KMS-11 (cell line): ENCODE measurements at regions not wholly inside any gene's neighbourhood (a gene's known extent, or its start where the extent isn't known, plus 50 kb on each side); places are given as distances from the start of the nearest gene placed in this dataset.

ENCODE experiments used
- H2AFZ ChIP-seq: fragments of 200-600 bp; sonication (generic); 2 replicates; pipeline ENCODE4 v1.6.1; 2016; ENCODE audit warnings: antibody characterized with exemption, mixed run types, low read depth
- H3K27ac ChIP-seq: fragments of 200-600 bp; sonication (generic); 2 replicates; pipeline ENCODE4 v1.6.1; 2016; ENCODE audit warnings: mild to moderate bottlenecking, mixed run types
- H3K27me3 ChIP-seq: fragments of 200-600 bp; sonication (generic); 2 replicates; pipeline ENCODE4 v1.6.1; 2017; ENCODE audit warnings: mild to moderate bottlenecking, low read depth, mixed run types, moderate library complexity; ENCODE audit not compliant: insufficient read depth
- H3K36me3 ChIP-seq: fragments of 200-600 bp; sonication (generic); 2 replicates; pipeline ENCODE4 v1.6.1; 2017; ENCODE audit warnings: mild to moderate bottlenecking, mixed run types; ENCODE audit not compliant: insufficient read depth
- H3K4me1 ChIP-seq: fragments of 200-600 bp; sonication (generic); 2 replicates; pipeline ENCODE4 v1.6.1; 2016; ENCODE audit warnings: mild to moderate bottlenecking, low read depth, mixed run types; ENCODE audit not compliant: poor library complexity, severe bottlenecking
- H3K4me2 ChIP-seq: fragments of 200-600 bp; sonication (generic); 2 replicates; pipeline ENCODE4 v1.7.0; 2016; ENCODE audit warnings: mild to moderate bottlenecking, mixed run types
- H3K4me3 ChIP-seq: fragments of 200-600 bp; sonication (generic); IDR thresholded peaks from 2 replicates; pipeline ENCODE4 v1.6.1; 2017; ENCODE audit warnings: low read depth, low read length, mixed read lengths; ENCODE audit not compliant: insufficient read depth
- H3K79me2 ChIP-seq: fragments of 200-600 bp; sonication (generic); 2 replicates; pipeline ENCODE4 v1.6.1; 2016; ENCODE audit warnings: low read depth, mixed run types; ENCODE audit not compliant: insufficient read depth
- H3K9ac ChIP-seq: fragments of 200-600 bp; sonication (generic); 2 replicates; pipeline ENCODE4 v1.6.1; 2016; ENCODE audit warnings: mild to moderate bottlenecking, mixed run types
- H4K20me1 ChIP-seq: fragments of 200-600 bp; sonication (generic); 2 replicates; pipeline ENCODE4 v1.6.1; 2016; ENCODE audit warnings: mild to moderate bottlenecking, mixed run types; ENCODE audit not compliant: insufficient read depth
- TF ChIP-seq, protein P1 (sequence below): fragments of 200-600 bp; sonication (generic); conservative IDR thresholded peaks from 2 replicates; pipeline ENCODE4 v1.6.1; 2017; ENCODE audit warnings: low read depth, mild to moderate bottlenecking, antibody characterized with exemption, low read length, moderate library complexity, mixed read lengths

- TF ChIP-seq, protein P1, sequence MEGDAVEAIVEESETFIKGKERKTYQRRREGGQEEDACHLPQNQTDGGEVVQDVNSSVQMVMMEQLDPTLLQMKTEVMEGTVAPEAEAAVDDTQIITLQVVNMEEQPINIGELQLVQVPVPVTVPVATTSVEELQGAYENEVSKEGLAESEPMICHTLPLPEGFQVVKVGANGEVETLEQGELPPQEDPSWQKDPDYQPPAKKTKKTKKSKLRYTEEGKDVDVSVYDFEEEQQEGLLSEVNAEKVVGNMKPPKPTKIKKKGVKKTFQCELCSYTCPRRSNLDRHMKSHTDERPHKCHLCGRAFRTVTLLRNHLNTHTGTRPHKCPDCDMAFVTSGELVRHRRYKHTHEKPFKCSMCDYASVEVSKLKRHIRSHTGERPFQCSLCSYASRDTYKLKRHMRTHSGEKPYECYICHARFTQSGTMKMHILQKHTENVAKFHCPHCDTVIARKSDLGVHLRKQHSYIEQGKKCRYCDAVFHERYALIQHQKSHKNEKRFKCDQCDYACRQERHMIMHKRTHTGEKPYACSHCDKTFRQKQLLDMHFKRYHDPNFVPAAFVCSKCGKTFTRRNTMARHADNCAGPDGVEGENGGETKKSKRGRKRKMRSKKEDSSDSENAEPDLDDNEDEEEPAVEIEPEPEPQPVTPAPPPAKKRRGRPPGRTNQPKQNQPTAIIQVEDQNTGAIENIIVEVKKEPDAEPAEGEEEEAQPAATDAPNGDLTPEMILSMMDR = no peak
Observed at GRCh38 chr17:36705283-36705795, 104.0 kb downstream of the MRM1 start.

GRCh38 chr17:36705874-36706731, 104.7 kb downstream of the MRM1 start:
- Histone ChIP-seq H3K27ac (no peak overlapping the region), H3K36me3 (no peaks in the 10 kb centered on the region), H3K4me2 (no peak overlapping the region), H3K4me3 (no peak overlapping the region), H3K79me2 (no peaks in the 10 kb centered on the region), H2AFZ (no peak overlapping the region), H3K9ac (no peak overlapping the region), H3K4me1 (no peaks in the 10 kb centered on the region), H4K20me1 (no peaks in the 10 kb centered on the region), H3K27me3 (no peaks in the 10 kb centered on the region)
- TF ChIP-seq, protein P1 = peak; percentile 77

More at GRCh38 chr17:36705283-36705795, 104.0 kb downstream of the MRM1 start:
- H2AFZ ChIP-seq = no peak overlapping the region
- no peak overlapping the region for H3K9ac ChIP-seq
- no peaks in the 10 kb centered on the region for H3K36me3 ChIP-seq
- no peak overlapping the region for H3K4me3 ChIP-seq
- H3K27me3 ChIP-seq = no peaks in the 10 kb centered on the region
- H3K4me1 ChIP-seq = no peaks in the 10 kb centered on the region
- no peaks in the 10 kb centered on the region for H3K79me2 ChIP-seq
- no peak overlapping the region for H3K27ac ChIP-seq
- no peaks in the 10 kb centered on the region for H4K20me1 ChIP-seq
- H3K4me2 ChIP-seq = no peak overlapping the region

DNA sequence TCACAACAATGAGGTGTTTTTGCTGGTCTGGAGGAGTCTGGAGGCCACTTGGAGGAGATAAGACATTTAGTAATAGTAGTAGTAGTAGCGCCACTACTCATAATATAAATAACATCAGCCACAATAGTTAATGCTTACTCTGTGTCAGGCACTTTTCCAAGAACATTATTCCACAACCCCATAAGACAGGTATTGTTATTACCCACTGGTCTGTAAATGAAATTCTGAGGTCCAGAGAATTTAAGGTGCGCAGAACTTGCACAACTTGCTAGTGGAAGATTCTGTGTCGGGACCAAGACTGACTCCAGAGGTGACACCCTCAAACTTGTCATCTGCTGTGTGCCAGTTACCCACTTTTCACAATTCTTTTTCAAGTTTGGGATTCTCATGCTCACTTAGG, 106.5 kb downstream of the MRM1 start:
- TF ChIP-seq, protein P1 = no peak
- H3K36me3 ChIP-seq = no peaks in the 10 kb centered on the region
- no peak overlapping the region for H2AFZ ChIP-seq
- H3K4me2 ChIP-seq = no peak overlapping the region
- H3K79me2 ChIP-seq = no peaks in the 10 kb centered on the region
- H3K9ac ChIP-seq = no peak overlapping the region
- no peak overlapping the region for H3K4me3 ChIP-seq
- no peaks in the 10 kb centered on the region for H4K20me1 ChIP-seq
- H3K27me3 ChIP-seq = no peaks in the 10 kb centered on the region
- H3K27ac ChIP-seq = no peak overlapping the region
- H3K4me1 ChIP-seq = no peaks in the 10 kb centered on the region

DNA sequence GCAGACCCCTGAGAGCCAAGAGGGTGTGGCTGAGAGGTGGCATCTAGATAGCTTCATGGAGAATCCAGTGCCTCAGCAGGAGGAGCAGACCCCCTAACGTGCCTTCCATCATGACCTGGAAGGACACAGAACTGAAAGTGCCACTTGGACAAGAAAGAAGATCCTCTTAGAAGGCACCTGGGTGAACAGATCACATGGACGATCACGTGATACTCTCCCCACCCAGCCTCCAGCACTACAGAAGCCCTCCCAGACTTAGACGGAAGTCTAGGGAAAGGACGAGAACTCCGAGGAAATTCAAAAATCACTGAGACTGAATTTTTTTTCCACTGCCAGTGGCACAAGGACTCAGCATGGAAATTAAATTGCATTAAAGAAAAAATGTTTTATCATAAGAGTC, 113.4 kb downstream of the MRM1 start:
- no peak overlapping the region for H2AFZ ChIP-seq
- no peaks in the 10 kb centered on the region for H3K79me2 ChIP-seq
- H4K20me1 ChIP-seq = no peaks in the 10 kb centered on the region
- no peak overlapping the region for H3K27ac ChIP-seq
- TF ChIP-seq, protein P1 = no peak
- H3K36me3 ChIP-seq = no peaks in the 10 kb centered on the region
- H3K4me3 ChIP-seq = no peak overlapping the region
- no peak overlapping the region for H3K4me2 ChIP-seq
- no peaks in the 10 kb centered on the region for H3K4me1 ChIP-seq
- no peak overlapping the region for H3K9ac ChIP-seq
- H3K27me3 ChIP-seq = no peaks in the 10 kb centered on the region
